Liver (tissue), 3 donors: ENCODE measurements at regions not wholly inside any gene's neighbourhood (a gene's known extent, or its start where the extent isn't known, plus 50 kb on each side); places are given as distances from the start of the nearest gene placed in this dataset.
A peak's percentile ranks its signal among the peaks of the same experiment; 100 is the strongest.

Experiments used
- EGR1 ChIP-seq, 2 donors: IDR thresholded peaks; 2 replicates each; pipeline ENCODE4 v1.6.1; 2016 to 2018; ENCODE audit warnings: antibody characterized with exemption in 2 of 2, low read depth in 2 of 2
- FOXA1 ChIP-seq: IDR thresholded peaks from 2 replicates; pipeline ENCODE4 v1.6.1; 2016; ENCODE audit warnings: antibody characterized with exemption
- GABPA ChIP-seq, 2 donors: IDR thresholded peaks in 1 of 2; conservative IDR thresholded peaks in 1 of 2; 2 replicates each; pipeline ENCODE4 v1.6.1; 2016; ENCODE audit warnings: antibody characterized with exemption in 2 of 2, mild to moderate bottlenecking in 1 of 2, moderate library complexity in 1 of 2
- HNF4G ChIP-seq: IDR thresholded peaks from 2 replicates; pipeline ENCODE4 v1.6.1; 2016; ENCODE audit warnings: antibody characterized with exemption
- JUND ChIP-seq, 2 donors: IDR thresholded peaks; 2 replicates each; pipeline ENCODE4 v1.6.1; 2016; ENCODE audit warnings: antibody characterized with exemption in 2 of 2
- NR2F2 ChIP-seq: IDR thresholded peaks from 2 replicates; pipeline ENCODE4 v1.6.1; 2016; ENCODE audit warnings: antibody characterized with exemption
- RAD21 ChIP-seq, 2 donors: IDR thresholded peaks; 2 replicates each; pipeline ENCODE4 v1.6.1; 2016; ENCODE audit warnings: antibody characterized with exemption in 2 of 2, mild to moderate bottlenecking in 2 of 2
- SP1 ChIP-seq: IDR thresholded peaks from 2 replicates; pipeline ENCODE4 v1.6.1; 2018; ENCODE audit warnings: antibody characterized with exemption, mild to moderate bottlenecking
- TAF1 ChIP-seq: conservative IDR thresholded peaks from 2 replicates; pipeline ENCODE4 v1.6.1; 2016; ENCODE audit warnings: antibody characterized with exemption, mild to moderate bottlenecking
- YY1 ChIP-seq: IDR thresholded peaks from 2 replicates; pipeline ENCODE4 v1.6.1; 2016; ENCODE audit warnings: antibody characterized with exemption, mild to moderate bottlenecking
- TF ChIP-seq, protein P1 (sequence below): fragments of 150-350 bp; IDR thresholded peaks from 2 replicates; pipeline ENCODE4 v1.5.1; 2017; ENCODE audit warnings: improper control_type of control experiment, low read depth, low read length; ENCODE audit not compliant: missing input control
- TF ChIP-seq, protein P2 (sequence below): IDR thresholded peaks from 2 replicates; pipeline ENCODE4 v1.6.1; 2016; ENCODE audit warnings: antibody characterized with exemption, mild to moderate bottlenecking
- TF ChIP-seq, protein P3 (sequence below): IDR thresholded peaks from 2 replicates; pipeline ENCODE4 v1.6.1; 2016; ENCODE audit warnings: antibody characterized with exemption
- TF ChIP-seq, protein P4 (sequence below): IDR thresholded peaks from 2 replicates; pipeline ENCODE4 v1.6.1; 2016; ENCODE audit warnings: antibody characterized with exemption
- donor health status: healthy.
- donor health status: healthy.

DNA sequence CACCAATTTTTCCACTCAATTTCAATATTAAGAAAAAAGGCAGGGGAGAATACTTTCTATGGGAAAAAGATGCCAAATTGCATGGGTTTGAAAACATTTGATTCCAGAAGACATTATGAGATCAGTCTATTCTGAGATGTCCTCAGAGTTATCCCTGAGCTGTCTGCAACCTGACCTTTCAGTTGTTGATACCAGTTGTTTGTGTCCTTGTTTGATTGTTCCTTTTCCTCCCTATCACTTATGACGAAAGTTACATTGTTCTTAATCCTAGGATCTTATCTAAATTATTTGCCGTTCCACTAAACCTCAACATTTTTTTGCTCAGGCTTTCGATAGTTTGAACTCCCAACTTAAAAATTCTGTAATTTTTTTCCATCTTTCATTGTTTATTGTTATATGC lies 336.3 kb upstream of the NOVA1 start:
- no peak for TF ChIP-seq YY1
- TF ChIP-seq, protein P1, sequence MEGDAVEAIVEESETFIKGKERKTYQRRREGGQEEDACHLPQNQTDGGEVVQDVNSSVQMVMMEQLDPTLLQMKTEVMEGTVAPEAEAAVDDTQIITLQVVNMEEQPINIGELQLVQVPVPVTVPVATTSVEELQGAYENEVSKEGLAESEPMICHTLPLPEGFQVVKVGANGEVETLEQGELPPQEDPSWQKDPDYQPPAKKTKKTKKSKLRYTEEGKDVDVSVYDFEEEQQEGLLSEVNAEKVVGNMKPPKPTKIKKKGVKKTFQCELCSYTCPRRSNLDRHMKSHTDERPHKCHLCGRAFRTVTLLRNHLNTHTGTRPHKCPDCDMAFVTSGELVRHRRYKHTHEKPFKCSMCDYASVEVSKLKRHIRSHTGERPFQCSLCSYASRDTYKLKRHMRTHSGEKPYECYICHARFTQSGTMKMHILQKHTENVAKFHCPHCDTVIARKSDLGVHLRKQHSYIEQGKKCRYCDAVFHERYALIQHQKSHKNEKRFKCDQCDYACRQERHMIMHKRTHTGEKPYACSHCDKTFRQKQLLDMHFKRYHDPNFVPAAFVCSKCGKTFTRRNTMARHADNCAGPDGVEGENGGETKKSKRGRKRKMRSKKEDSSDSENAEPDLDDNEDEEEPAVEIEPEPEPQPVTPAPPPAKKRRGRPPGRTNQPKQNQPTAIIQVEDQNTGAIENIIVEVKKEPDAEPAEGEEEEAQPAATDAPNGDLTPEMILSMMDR, result no peak
- TF ChIP-seq, protein P2, sequence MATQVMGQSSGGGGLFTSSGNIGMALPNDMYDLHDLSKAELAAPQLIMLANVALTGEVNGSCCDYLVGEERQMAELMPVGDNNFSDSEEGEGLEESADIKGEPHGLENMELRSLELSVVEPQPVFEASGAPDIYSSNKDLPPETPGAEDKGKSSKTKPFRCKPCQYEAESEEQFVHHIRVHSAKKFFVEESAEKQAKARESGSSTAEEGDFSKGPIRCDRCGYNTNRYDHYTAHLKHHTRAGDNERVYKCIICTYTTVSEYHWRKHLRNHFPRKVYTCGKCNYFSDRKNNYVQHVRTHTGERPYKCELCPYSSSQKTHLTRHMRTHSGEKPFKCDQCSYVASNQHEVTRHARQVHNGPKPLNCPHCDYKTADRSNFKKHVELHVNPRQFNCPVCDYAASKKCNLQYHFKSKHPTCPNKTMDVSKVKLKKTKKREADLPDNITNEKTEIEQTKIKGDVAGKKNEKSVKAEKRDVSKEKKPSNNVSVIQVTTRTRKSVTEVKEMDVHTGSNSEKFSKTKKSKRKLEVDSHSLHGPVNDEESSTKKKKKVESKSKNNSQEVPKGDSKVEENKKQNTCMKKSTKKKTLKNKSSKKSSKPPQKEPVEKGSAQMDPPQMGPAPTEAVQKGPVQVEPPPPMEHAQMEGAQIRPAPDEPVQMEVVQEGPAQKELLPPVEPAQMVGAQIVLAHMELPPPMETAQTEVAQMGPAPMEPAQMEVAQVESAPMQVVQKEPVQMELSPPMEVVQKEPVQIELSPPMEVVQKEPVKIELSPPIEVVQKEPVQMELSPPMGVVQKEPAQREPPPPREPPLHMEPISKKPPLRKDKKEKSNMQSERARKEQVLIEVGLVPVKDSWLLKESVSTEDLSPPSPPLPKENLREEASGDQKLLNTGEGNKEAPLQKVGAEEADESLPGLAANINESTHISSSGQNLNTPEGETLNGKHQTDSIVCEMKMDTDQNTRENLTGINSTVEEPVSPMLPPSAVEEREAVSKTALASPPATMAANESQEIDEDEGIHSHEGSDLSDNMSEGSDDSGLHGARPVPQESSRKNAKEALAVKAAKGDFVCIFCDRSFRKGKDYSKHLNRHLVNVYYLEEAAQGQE, result no peak
- TF ChIP-seq, protein P3, sequence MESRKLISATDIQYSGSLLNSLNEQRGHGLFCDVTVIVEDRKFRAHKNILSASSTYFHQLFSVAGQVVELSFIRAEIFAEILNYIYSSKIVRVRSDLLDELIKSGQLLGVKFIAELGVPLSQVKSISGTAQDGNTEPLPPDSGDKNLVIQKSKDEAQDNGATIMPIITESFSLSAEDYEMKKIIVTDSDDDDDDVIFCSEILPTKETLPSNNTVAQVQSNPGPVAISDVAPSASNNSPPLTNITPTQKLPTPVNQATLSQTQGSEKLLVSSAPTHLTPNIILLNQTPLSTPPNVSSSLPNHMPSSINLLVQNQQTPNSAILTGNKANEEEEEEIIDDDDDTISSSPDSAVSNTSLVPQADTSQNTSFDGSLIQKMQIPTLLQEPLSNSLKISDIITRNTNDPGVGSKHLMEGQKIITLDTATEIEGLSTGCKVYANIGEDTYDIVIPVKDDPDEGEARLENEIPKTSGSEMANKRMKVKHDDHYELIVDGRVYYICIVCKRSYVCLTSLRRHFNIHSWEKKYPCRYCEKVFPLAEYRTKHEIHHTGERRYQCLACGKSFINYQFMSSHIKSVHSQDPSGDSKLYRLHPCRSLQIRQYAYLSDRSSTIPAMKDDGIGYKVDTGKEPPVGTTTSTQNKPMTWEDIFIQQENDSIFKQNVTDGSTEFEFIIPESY, result no peak
- no peak for TF ChIP-seq GABPA (IDR thresholded peaks at IDR 0.05 in 1 of 2, conservative IDR thresholded peaks at IDR 0.05 in 1 of 2)
- TF ChIP-seq, protein P4, sequence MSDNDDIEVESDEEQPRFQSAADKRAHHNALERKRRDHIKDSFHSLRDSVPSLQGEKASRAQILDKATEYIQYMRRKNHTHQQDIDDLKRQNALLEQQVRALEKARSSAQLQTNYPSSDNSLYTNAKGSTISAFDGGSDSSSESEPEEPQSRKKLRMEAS, result no peak
- no peak for TF ChIP-seq FOXA1
- no peak for TF ChIP-seq EGR1 (IDR thresholded peaks at IDR 0.05; ENCODE audit: low read depth in 2 of 2)
- TF ChIP-seq HNF4G, result no peak
- no peak for TF ChIP-seq RAD21 (IDR thresholded peaks at IDR 0.05)
- no peak for TF ChIP-seq SP1
- no peak for TF ChIP-seq TAF1
- peak; percentile 64 for TF ChIP-seq NR2F2
- no peak for TF ChIP-seq JUND (IDR thresholded peaks at IDR 0.05)
